ENCODE measurements at regions not wholly inside any gene's neighbourhood (a gene's known extent, or its start where the extent isn't known, plus 50 kb on each side); places are given as distances from the start of the nearest gene placed in this dataset.

- TF ChIP-seq CTCF (IDR thresholded peaks at IDR 0.05; ENCODE audit: extremely low read depth in 1 of 2, insufficient read depth in 1 of 2, low read depth in 1 of 2, low read length in 2 of 2) (no peak), EZH2 (IDR thresholded peaks at IDR 0.05; ENCODE audit: borderline replicate concordance, low read depth, low read length, severe bottlenecking) (no peak), POLR2A (IDR thresholded peaks at IDR 0.05; ENCODE audit: low read depth, low read length) (no peak), POLR2AphosphoS5 (IDR thresholded peaks at IDR 0.05; ENCODE audit: insufficient read depth, low read depth, low read length) (no peak), MYC (IDR thresholded peaks at IDR 0.05; ENCODE audit: low read depth, low read length) (no peak), JUN (IDR thresholded peaks at IDR 0.05; ENCODE audit: borderline replicate concordance, insufficient read depth, insufficient read length, low read depth) (no peak), FOS (IDR thresholded peaks at IDR 0.05; ENCODE audit: borderline replicate concordance, insufficient read depth, low read length) (no peak), MAX (IDR thresholded peaks at IDR 0.05; ENCODE audit: insufficient read depth, insufficient read length) (no peak), GATA2 (IDR thresholded peaks at IDR 0.05; ENCODE audit: insufficient read depth, insufficient read length, low read depth, low read length) (no peak)
These were observed 112.0 kb upstream of the CDYL start for GRCh38 chr6:4664117-4664626.

More at GRCh38 chr6:4664117-4664626, 112.0 kb upstream of the CDYL start:
- H4K20me1 ChIP-seq (replicated peaks; ENCODE audit: control insufficient read depth, extremely low read depth, insufficient read depth, low read length) = no peaks in the 10 kb centered on the region
- no peak for DNase-seq (ENCODE audit: low read depth, low spot score)
- no peak overlapping the region for H3K27ac ChIP-seq (ENCODE audit: insufficient read depth, low read depth, low read length)
- H3K9ac ChIP-seq (replicated peaks; ENCODE audit: extremely low read depth, insufficient read depth, low read length) = no peak overlapping the region
- H3K27me3 ChIP-seq (ENCODE audit: control insufficient read depth in 2 of 2, insufficient read depth in 2 of 2, low read length in 2 of 2) = peaks cover 0 to 4% of the 10 kb centered on the region in 2 experiments
- ChIA-PET CTCF (no interaction called here), POLR2A (no interaction called here)
- no TSS peak for BruUV-seq (replicated peaks)
- H3K4me2 ChIP-seq (ENCODE audit: insufficient read depth, low read length) = no peak overlapping the region
- H3K9me3 ChIP-seq (replicated peaks; ENCODE audit: control insufficient read depth, insufficient read depth, low read length) = no peaks in the 10 kb centered on the region
- H3K36me3 ChIP-seq (ENCODE audit: control insufficient read depth in 2 of 2, extremely low read depth in 1 of 2, insufficient read depth in 2 of 2, low read length in 2 of 2) = no peaks in the 10 kb centered on the region
- no peaks in the 10 kb centered on the region for H3K4me1 ChIP-seq (ENCODE audit: control insufficient read depth, extremely low read depth, insufficient read depth, low read length)
- FAIRE-seq = no peak
- no peak overlapping the region for H2AFZ ChIP-seq (ENCODE audit: low read depth, low read length)
- no peaks in the 10 kb centered on the region for H3K9me1 ChIP-seq (replicated peaks; ENCODE audit: control insufficient read depth, extremely low read depth, insufficient read depth, low read length)
- no peak overlapping the region for H3K4me3 ChIP-seq (replicated peaks in 1 of 3; ENCODE audit: insufficient read depth in 1 of 3, low read depth in 1 of 3, low read length in 3 of 3)
- dilution Hi-C loops (cut with MboI; ENCODE audit: extremely low pct_ligation_motif_present, low sequenced_read_pairs) (no loop called here), intact Hi-C loops (cut with micrococcal nuclease) (no loop called here)
- H3K79me2 ChIP-seq (ENCODE audit: control insufficient read depth, insufficient read depth, low read length) = no peaks in the 10 kb centered on the region
